DND-41 (cell line): ENCODE measurements at regions not wholly inside any gene's neighbourhood (a gene's known extent, or its start where the extent isn't known, plus 50 kb on each side); places are given as distances from the start of the nearest gene placed in this dataset.

Experiments
- ATAC-seq: fragments of 200-7000 bp; cut with Tn5 transposase; 3 replicates; pipeline ENCODE4 v1.9.1; 2021; ENCODE audit warnings: low read depth; ENCODE audit not compliant: insufficient read depth
- DNase-seq: peaks from one replicate; pipeline ENCODE4 v3.0.0-alpha.2; 2020
- H2AFZ ChIP-seq: 2 replicates; pipeline ENCODE4 v1.6.0; 2012; ENCODE audit warnings: low read depth, low read length
- H3K27ac ChIP-seq: 2 replicates; pipeline ENCODE4 v1.5.1; 2012; ENCODE audit warnings: low read length, inconsistent platforms
- H3K27me3 ChIP-seq: fragments of 200-600 bp; sonication (generic); 2 replicates; pipeline ENCODE4 v1.6.0; 2012; ENCODE audit warnings: low read length, mild to moderate bottlenecking, inconsistent platforms; ENCODE audit not compliant: insufficient read depth, poor library complexity
- H3K36me3 ChIP-seq: 2 replicates; pipeline ENCODE4 v1.5.1; 2012; ENCODE audit warnings: low read length, inconsistent platforms; ENCODE audit not compliant: insufficient read depth
- H3K4me1 ChIP-seq: 2 replicates; pipeline ENCODE4 v1.5.1; 2012; ENCODE audit warnings: mild to moderate bottlenecking, low read length; ENCODE audit not compliant: insufficient read depth
- H3K4me2 ChIP-seq: 2 replicates; pipeline ENCODE4 v1.6.0; 2012; ENCODE audit warnings: mild to moderate bottlenecking, moderate library complexity, low read length, inconsistent platforms; ENCODE audit not compliant: insufficient read depth
- H3K4me3 ChIP-seq, 2 experiments: fragments of 200-600 bp in 1 of 2; shearing (Covaris generic) in 1 of 2; 2 replicates each; pipeline ENCODE4 v1.5.1; 2012 to 2016; ENCODE audit warnings: inconsistent platforms in 2 of 2, low read length in 2 of 2, mild to moderate bottlenecking in 2 of 2, low read depth in 1 of 2, moderate library complexity in 1 of 2
- H3K79me2 ChIP-seq: 2 replicates; pipeline ENCODE4 v1.6.0; 2012; ENCODE audit warnings: low read length, inconsistent platforms; ENCODE audit not compliant: insufficient read depth
- H3K9ac ChIP-seq: 2 replicates; pipeline ENCODE4 v1.6.0; 2012; ENCODE audit warnings: low read depth, mild to moderate bottlenecking, inconsistent platforms, low read length, moderate library complexity
- H3K9me3 ChIP-seq: 2 replicates; pipeline ENCODE4 v1.5.1; 2012; ENCODE audit warnings: low read length, moderate library complexity, mild to moderate bottlenecking, inconsistent platforms; ENCODE audit not compliant: insufficient read depth, severe bottlenecking
- H4K20me1 ChIP-seq: 2 replicates; pipeline ENCODE4 v1.6.0; 2012; ENCODE audit warnings: low read length; ENCODE audit not compliant: insufficient read depth
- CTCF ChIP-seq: IDR thresholded peaks from 2 replicates; pipeline ENCODE4 v1.5.1; 2012; ENCODE audit warnings: borderline replicate concordance, low read length, moderate library complexity, mild to moderate bottlenecking; ENCODE audit not compliant: poor library complexity, severe bottlenecking; ENCODE audit errors: extremely low read depth
- EZH2 ChIP-seq: IDR thresholded peaks from 3 replicates; pipeline ENCODE4 v1.6.1; 2012; ENCODE audit warnings: borderline replicate concordance, low read depth, mild to moderate bottlenecking, moderate library complexity, low read length, inconsistent platforms; ENCODE audit not compliant: severe bottlenecking

- Histone ChIP-seq H3K9ac (no peak overlapping the region), H3K4me3 (no peak overlapping the region), H3K27ac (no peak overlapping the region), H4K20me1 (no peaks in the 10 kb centered on the region), H3K79me2 (no peaks in the 10 kb centered on the region), H3K9me3 (no peaks in the 10 kb centered on the region), H3K27me3 (no peaks in the 10 kb centered on the region), H3K4me1 (no peaks in the 10 kb centered on the region), H3K4me2 (no peak overlapping the region), H3K36me3 (no peaks in the 10 kb centered on the region), H2AFZ (no peak overlapping the region)
- no peak for ATAC-seq
- no peak for TF ChIP-seq EZH2
- TF ChIP-seq CTCF = no peak
- no peak for DNase-seq
These were observed 1430.0 kb downstream of the BRD1 start for GRCh38 chr22:48397531-48398180.

- Histone ChIP-seq H4K20me1 (no peaks in the 10 kb centered on the region), H3K27me3 (no peaks in the 10 kb centered on the region), H3K4me3 (no peak overlapping the region), H3K9me3 (no peaks in the 10 kb centered on the region), H3K9ac (no peak overlapping the region), H3K79me2 (no peaks in the 10 kb centered on the region), H3K4me1 (no peaks in the 10 kb centered on the region), H2AFZ (no peak overlapping the region), H3K4me2 (no peak overlapping the region), H3K27ac (no peak overlapping the region), H3K36me3 (no peaks in the 10 kb centered on the region)
- ATAC-seq = no peak
- TF ChIP-seq CTCF (no peak), EZH2 (no peak)
- DNase-seq = no peak
These were observed 1430.7 kb downstream of the BRD1 start for GRCh38 chr22:48396785-48397530.

- TF ChIP-seq EZH2 = no peak
- TF ChIP-seq CTCF = no peak
- H3K36me3 ChIP-seq = no peaks in the 10 kb centered on the region
- ATAC-seq = no peak
These were observed 1431.4 kb downstream of the BRD1 start for GRCh38 chr22:48396091-48396784.

More at GRCh38 chr22:48396091-48396784, 1431.4 kb downstream of the BRD1 start:
- no peaks in the 10 kb centered on the region for H3K27me3 ChIP-seq
- no peak overlapping the region for H3K4me3 ChIP-seq
- H4K20me1 ChIP-seq = no peaks in the 10 kb centered on the region
- no peak overlapping the region for H3K4me2 ChIP-seq
- H3K4me1 ChIP-seq = no peaks in the 10 kb centered on the region
- no peak overlapping the region for H3K27ac ChIP-seq
- H3K9me3 ChIP-seq = no peaks in the 10 kb centered on the region
- H3K9ac ChIP-seq = no peak overlapping the region
- no peak for DNase-seq
- H2AFZ ChIP-seq = no peak overlapping the region
- H3K79me2 ChIP-seq = no peaks in the 10 kb centered on the region
